ENCODE measurements at regions not wholly inside any gene's neighbourhood (a gene's known extent, or its start where the extent isn't known, plus 50 kb on each side); places are given as distances from the start of the nearest gene placed in this dataset.

GRCh38 chr4:4639370-4639769 lies 97.5 kb upstream of the STX18 start:
- no peak for DNase-seq (ENCODE audit: low read depth in 2 of 2)

GRCh38 chr4:4637710-4638109 lies 95.9 kb upstream of the STX18 start:
- no peak for DNase-seq (ENCODE audit: low read depth in 2 of 2)

GRCh38 chr4:4633431-4633830 lies 91.6 kb upstream of the STX18 start:
- DNase-seq (ENCODE audit: low read depth in 2 of 2): no peak

GRCh38 chr4:4631150-4631549 lies 89.3 kb upstream of the STX18 start:
- DNase-seq (ENCODE audit: low read depth in 2 of 2): no peak

- DNase-seq (ENCODE audit: low read depth in 2 of 2): no peak
Measured at GRCh38 chr4:4627906-4628305, 86.1 kb upstream of the STX18 start.

GRCh38 chr4:4627111-4627510 lies 85.3 kb upstream of the STX18 start:
- DNase-seq (ENCODE audit: low read depth in 2 of 2): no peak

GRCh38 chr4:4625488-4625887 lies 83.6 kb upstream of the STX18 start:
- DNase-seq (ENCODE audit: low read depth in 2 of 2): no peak

- no peak for DNase-seq (ENCODE audit: low read depth in 2 of 2)
Measured at GRCh38 chr4:4624276-4624897, 82.5 kb upstream of the STX18 start.

- DNase-seq (ENCODE audit: low read depth in 2 of 2): no peak
Measured at GRCh38 chr4:4619821-4620220, 78.0 kb upstream of the STX18 start.

- DNase-seq (ENCODE audit: low read depth in 2 of 2): no peak
Measured at GRCh38 chr4:4618847-4619246, 77.0 kb upstream of the STX18 start.

- no peak for DNase-seq (ENCODE audit: low read depth in 2 of 2)
Measured at GRCh38 chr4:4614925-4615678, 73.3 kb upstream of the STX18 start.

GRCh38 chr4:4613641-4614286 lies 71.9 kb upstream of the STX18 start:
- no peak for DNase-seq (ENCODE audit: low read depth in 2 of 2)

GRCh38 chr4:4613126-4613465 lies 71.2 kb upstream of the STX18 start:
- no peak for DNase-seq (ENCODE audit: low read depth in 2 of 2)

- no peak for DNase-seq (ENCODE audit: low read depth in 2 of 2)
Measured at GRCh38 chr4:4610672-4611071, 68.8 kb upstream of the STX18 start.

- DNase-seq (ENCODE audit: low read depth in 2 of 2): no peak
Measured at GRCh38 chr4:4609622-4610334, 67.9 kb upstream of the STX18 start.

GRCh38 chr4:4608214-4608537 lies 66.3 kb upstream of the STX18 start:
- no peak for DNase-seq (ENCODE audit: low read depth in 2 of 2)

GRCh38 chr4:4607336-4608213 lies 65.7 kb upstream of the STX18 start:
- DNase-seq (ENCODE audit: low read depth in 2 of 2): no peak

- no peak for DNase-seq (ENCODE audit: low read depth in 2 of 2)
Measured at GRCh38 chr4:4606321-4606720, 64.5 kb upstream of the STX18 start.

- DNase-seq (ENCODE audit: low read depth in 2 of 2): no peak
Measured at GRCh38 chr4:4605849-4606248, 64.0 kb upstream of the STX18 start.

GRCh38 chr4:4603592-4603991 lies 61.7 kb upstream of the STX18 start:
- DNase-seq (ENCODE audit: low read depth in 2 of 2): no peak

GRCh38 chr4:4603067-4603466 lies 61.2 kb upstream of the STX18 start:
- DNase-seq (ENCODE audit: low read depth in 2 of 2): no peak

GRCh38 chr4:4602468-4602867 lies 60.6 kb upstream of the STX18 start:
- no peak for DNase-seq (ENCODE audit: low read depth in 2 of 2)

All from activated CD4-positive, alpha-beta T cell treated with anti-CD3 and anti-CD28 coated beads for 24 hours (primary cell).